Keratinocyte (primary cell): ENCODE measurements at regions not wholly inside any gene's neighbourhood (a gene's known extent, or its start where the extent isn't known, plus 50 kb on each side); places are given as distances from the start of the nearest gene placed in this dataset.
"Not testable (repeated sequence)": the region's sequence is repeated elsewhere in the genome, so short reads cannot be mapped to it uniquely, and the experiment has no call there.

Experiments used
- EZH2 ChIP-seq: IDR thresholded peaks from one replicate; pipeline ENCODE4 v1.6.1; 2012; ENCODE audit warnings: inconsistent platforms, mild to moderate bottlenecking, low read length, moderate library complexity
- TF ChIP-seq, protein P1 (sequence below), 3 experiments: IDR thresholded peaks in 1 of 3; conservative IDR thresholded peaks in 1 of 3; optimal IDR thresholded peaks in 1 of 3; 2 replicates in 2 of 3; 3 replicates in 1 of 3; pipeline versions ENCODE3 to v1.5.1; 2011; ENCODE audit warnings: low read length in 3 of 3, mild to moderate bottlenecking in 3 of 3, moderate library complexity in 2 of 3, control low read depth in 1 of 3, inconsistent platforms in 1 of 3; ENCODE audit not compliant: insufficient read depth in 2 of 3; ENCODE audit errors: extremely low read depth in 1 of 3

DNA sequence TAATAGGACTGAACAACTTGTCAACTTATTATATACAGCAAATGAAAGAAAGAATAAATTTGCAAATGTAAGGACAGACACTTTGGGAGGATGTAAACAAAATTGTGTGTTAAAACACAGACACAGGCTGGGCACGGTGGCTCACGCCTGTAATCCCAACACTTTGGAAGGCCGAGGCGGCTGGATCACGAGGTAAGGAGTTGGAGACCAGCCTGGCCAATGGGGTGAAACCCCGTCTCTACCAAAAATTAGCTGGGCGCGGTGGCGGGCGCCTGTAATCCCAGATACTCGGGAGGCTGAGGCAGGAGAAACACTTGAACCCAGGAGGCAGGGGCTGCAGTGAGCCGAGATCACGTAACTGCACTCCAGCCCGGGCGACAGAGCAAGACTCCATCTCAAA, 71.4 kb upstream of the IL15 start:
- TF ChIP-seq, protein P1, sequence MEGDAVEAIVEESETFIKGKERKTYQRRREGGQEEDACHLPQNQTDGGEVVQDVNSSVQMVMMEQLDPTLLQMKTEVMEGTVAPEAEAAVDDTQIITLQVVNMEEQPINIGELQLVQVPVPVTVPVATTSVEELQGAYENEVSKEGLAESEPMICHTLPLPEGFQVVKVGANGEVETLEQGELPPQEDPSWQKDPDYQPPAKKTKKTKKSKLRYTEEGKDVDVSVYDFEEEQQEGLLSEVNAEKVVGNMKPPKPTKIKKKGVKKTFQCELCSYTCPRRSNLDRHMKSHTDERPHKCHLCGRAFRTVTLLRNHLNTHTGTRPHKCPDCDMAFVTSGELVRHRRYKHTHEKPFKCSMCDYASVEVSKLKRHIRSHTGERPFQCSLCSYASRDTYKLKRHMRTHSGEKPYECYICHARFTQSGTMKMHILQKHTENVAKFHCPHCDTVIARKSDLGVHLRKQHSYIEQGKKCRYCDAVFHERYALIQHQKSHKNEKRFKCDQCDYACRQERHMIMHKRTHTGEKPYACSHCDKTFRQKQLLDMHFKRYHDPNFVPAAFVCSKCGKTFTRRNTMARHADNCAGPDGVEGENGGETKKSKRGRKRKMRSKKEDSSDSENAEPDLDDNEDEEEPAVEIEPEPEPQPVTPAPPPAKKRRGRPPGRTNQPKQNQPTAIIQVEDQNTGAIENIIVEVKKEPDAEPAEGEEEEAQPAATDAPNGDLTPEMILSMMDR (optimal IDR thresholded peaks at IDR 0.05 in 1 of 3, IDR thresholded peaks at IDR 0.05 in 1 of 3, conservative IDR thresholded peaks at IDR 0.05 in 1 of 3; ENCODE audit: extremely low read depth in 1 of 3, insufficient read depth in 2 of 3, low read length in 3 of 3) = not testable (repeated sequence)
- not testable (repeated sequence) for TF ChIP-seq EZH2
